Neural cell (in vitro differentiated cells): ENCODE measurements at regions not wholly inside any gene's neighbourhood (a gene's known extent, or its start where the extent isn't known, plus 50 kb on each side); places are given as distances from the start of the nearest gene placed in this dataset.

Experiments
- CTCF ChIP-seq: fragments of 450-650 bp; IDR thresholded peaks from 2 replicates; pipeline ENCODE4 v1.5.1; 2014; ENCODE audit warnings: antibody characterized with exemption, mild to moderate bottlenecking, moderate library complexity; ENCODE audit not compliant: poor library complexity, severe bottlenecking
- EP300 ChIP-seq: fragments of 450-650 bp; conservative IDR thresholded peaks from 2 replicates; pipeline ENCODE4 v1.6.1; 2014; ENCODE audit warnings: antibody characterized with exemption, mild to moderate bottlenecking, moderate library complexity; ENCODE audit not compliant: poor library complexity, severe bottlenecking
- EZH2 ChIP-seq: fragments of 200-600, 300-800 bp; shearing (Covaris generic), sonication (generic); IDR thresholded peaks from 2 replicates; pipeline ENCODE4 v1.6.1; 2014; ENCODE audit warnings: antibody characterized with exemption, low read length, borderline replicate concordance, mild to moderate bottlenecking; ENCODE audit not compliant: insufficient read depth, poor library complexity, severe bottlenecking
- MXI1 ChIP-seq: fragments of 450-650 bp; conservative IDR thresholded peaks from 2 replicates; pipeline ENCODE4 v1.6.1; 2014; ENCODE audit warnings: antibody characterized with exemption, mild to moderate bottlenecking; ENCODE audit not compliant: poor library complexity, severe bottlenecking
- POLR2AphosphoS5 ChIP-seq: IDR thresholded peaks from 2 replicates; pipeline ENCODE4 v1.6.1; 2012
- RAD21 ChIP-seq: fragments of 450-650 bp; conservative IDR thresholded peaks from 2 replicates; pipeline ENCODE4 v1.6.1; 2014; ENCODE audit warnings: antibody characterized with exemption, mild to moderate bottlenecking, moderate library complexity
- SMC3 ChIP-seq: fragments of 450-650 bp; conservative IDR thresholded peaks from 2 replicates; pipeline ENCODE4 v1.6.1; 2014; ENCODE audit warnings: antibody characterized with exemption, mild to moderate bottlenecking, moderate library complexity; ENCODE audit not compliant: poor library complexity

GRCh38 chr15:98143116-98143515 lies 182.6 kb downstream of the ARRDC4 start:
- TF ChIP-seq MXI1 (no peak), EZH2 (no peak), POLR2AphosphoS5 (no peak), CTCF (no peak), RAD21 (no peak), EP300 (no peak), SMC3 (no peak)
